GM13976 (cell line): ENCODE measurements at regions not wholly inside any gene's neighbourhood (a gene's known extent, or its start where the extent isn't known, plus 50 kb on each side); places are given as distances from the start of the nearest gene placed in this dataset.

Experiments used
- DNase-seq: peaks from one replicate; pipeline ENCODE4 v3.0.0; 2012; ENCODE audit warnings: low spot score
- CTCF ChIP-seq: IDR thresholded peaks from 2 replicates; pipeline ENCODE4 v1.5.1; 2012; ENCODE audit warnings: borderline replicate concordance, mild to moderate bottlenecking; ENCODE audit not compliant: insufficient read depth; ENCODE audit errors: extremely low read depth, missing control alignments, control extremely low read depth
- in situ Hi-C: fragments of 300-500 bp; cut with MboI; formaldehyde crosslinking; loops from one replicate; pipeline ENCODE4 v1.12.0; 2022; ENCODE audit warnings: low sequenced_read_pairs, mixed read lengths, inconsistent platforms; ENCODE audit not compliant: unreplicated experiment

- no peak for DNase-seq
- TF ChIP-seq CTCF = no peak
- in situ Hi-C loops = no loop called here
Observed at GRCh38 chr5:18789218-18789998, 1155.1 kb downstream of the TAF11L14 start.

GRCh38 chr5:18792145-18792544 is 1157.9 kb downstream of the TAF11L14 start:
- TF ChIP-seq CTCF = no peak
- in situ Hi-C loops = no loop called here

GRCh38 chr5:18797222-18797621 is 1163.0 kb downstream of the TAF11L14 start:
- DNase-seq = no peak
- in situ Hi-C loops = no loop called here
- TF ChIP-seq CTCF = no peak

More at GRCh38 chr5:18792145-18792544, 1157.9 kb downstream of the TAF11L14 start:
- DNase-seq = no peak

GRCh38 chr5:18798058-18798457 is 1163.8 kb downstream of the TAF11L14 start:
- TF ChIP-seq CTCF = no peak
- in situ Hi-C loops = no loop called here
- no peak for DNase-seq

- in situ Hi-C loops = no loop called here
- no peak for DNase-seq
Observed at GRCh38 chr5:18799482-18800128, 1165.3 kb downstream of the TAF11L14 start.

More at GRCh38 chr5:18799482-18800128, 1165.3 kb downstream of the TAF11L14 start:
- no peak for TF ChIP-seq CTCF
